Panc1 (cell line): ENCODE measurements at regions not wholly inside any gene's neighbourhood (a gene's known extent, or its start where the extent isn't known, plus 50 kb on each side); places are given as distances from the start of the nearest gene placed in this dataset.

Experiments
- ATAC-seq: fragments of 200-7000 bp; cut with Tn5 transposase; 2 replicates; pipeline ENCODE4 v1.9.1; 2020; ENCODE audit warnings: mild to moderate bottlenecking, moderate library complexity
- BruUV-seq: library from RNA; stranded (reverse); fragments of 400-500 nt; replicated peaks from 2 replicates; lab custom pipeline; 2021; lab: Mats Ljungman, UMichigan
- CTCF ChIA-PET: fragments of 300-600 bp; sonication (Branson Sonifier 250); formaldehyde crosslinking; loops from one replicate; lab custom pipeline; 2022; ENCODE audit warnings: antibody characterized with exemption; lab: Charles Lee
- POLR2A ChIA-PET: fragments of 300-600 bp; sonication (Branson Sonifier 250); formaldehyde crosslinking; loops from one replicate; lab custom pipeline; 2022; ENCODE audit warnings: antibody characterized with exemption; lab: Charles Lee
- DNase-seq: peaks from one replicate; pipeline ENCODE4 v3.0.0-alpha.2; 2010; ENCODE audit warnings: low read depth, low spot score
- H3K27ac ChIP-seq: 2 replicates; pipeline ENCODE4 v1.5.1; 2011; ENCODE audit warnings: mild to moderate bottlenecking, low read length, inconsistent platforms
- H3K27me3 ChIP-seq: fragments of 200-500 bp; sonication (Bioruptor generic); 2 replicates; pipeline ENCODE4 v1.6.0; 2014; ENCODE audit warnings: low read length, inconsistent platforms; ENCODE audit not compliant: control insufficient read depth, insufficient read depth
- H3K36me3 ChIP-seq: fragments of 200-500 bp; sonication (Bioruptor generic); 2 replicates; pipeline ENCODE4 v1.5.1; 2014; ENCODE audit warnings: inconsistent platforms, mild to moderate bottlenecking, low read length, moderate library complexity; ENCODE audit not compliant: control insufficient read depth, insufficient read depth
- H3K4me1 ChIP-seq: 2 replicates; pipeline ENCODE4 v1.5.1; 2011; ENCODE audit warnings: inconsistent platforms, mild to moderate bottlenecking, low read length, moderate library complexity; ENCODE audit not compliant: control insufficient read depth, insufficient read depth
- H3K4me3 ChIP-seq, 2 experiments: 2 replicates each; pipeline ENCODE4 v1.5.1; 2011 to 2012; ENCODE audit warnings: low read depth in 2 of 2, low read length in 2 of 2, mild to moderate bottlenecking in 2 of 2, inconsistent platforms in 1 of 2, moderate library complexity in 1 of 2
- H3K9me3 ChIP-seq: fragments of 200-500 bp; sonication (Bioruptor generic); 2 replicates; pipeline ENCODE4 v1.5.1; 2014; ENCODE audit warnings: low read depth, mild to moderate bottlenecking, inconsistent platforms, low read length, moderate library complexity; ENCODE audit not compliant: control insufficient read depth, insufficient read depth
- POLR2AphosphoS5 ChIP-seq: IDR thresholded peaks from 2 replicates; pipeline ENCODE4 v1.6.1; 2012; ENCODE audit warnings: mild to moderate bottlenecking, low read depth, low read length, moderate library complexity
- REST ChIP-seq, 2 experiments: IDR thresholded peaks; 2 replicates each; pipeline ENCODE4 v1.6.1; 2011 to 2012; ENCODE audit warnings: low read depth in 2 of 2, control low read depth in 1 of 2, low read length in 1 of 2, mild to moderate bottlenecking in 1 of 2, moderate library complexity in 1 of 2; ENCODE audit not compliant: insufficient read depth in 1 of 2
- SIN3A ChIP-seq: IDR thresholded peaks from 2 replicates; pipeline ENCODE4 v1.6.1; 2012; ENCODE audit warnings: low read depth, mild to moderate bottlenecking, low read length, moderate library complexity, borderline replicate concordance; ENCODE audit not compliant: insufficient read depth
- TCF7L2 ChIP-seq: IDR thresholded peaks from 2 replicates; pipeline ENCODE4 v1.6.1; 2011; ENCODE audit warnings: mild to moderate bottlenecking, low read depth, low read length, inconsistent platforms
- in situ Hi-C: cut with HindIII; loops from 2 replicates; pipeline ENCODE4 v1.10.0; 2016; ENCODE audit warnings: low sequenced_read_pairs, low pct_unique_long_range_greater_than_20kb
- intact Hi-C: fragments of 100-400 bp; cut with micrococcal nuclease; formaldehyde crosslinking; loops from one replicate; pipeline ENCODE4 v1.10.0; 2022; ENCODE audit not compliant: unreplicated experiment
- TF ChIP-seq, protein P1 (sequence below): fragments of 450-650 bp; IDR thresholded peaks from 2 replicates; pipeline ENCODE4 v1.5.1; 2017; ENCODE audit warnings: mild to moderate bottlenecking

DNA sequence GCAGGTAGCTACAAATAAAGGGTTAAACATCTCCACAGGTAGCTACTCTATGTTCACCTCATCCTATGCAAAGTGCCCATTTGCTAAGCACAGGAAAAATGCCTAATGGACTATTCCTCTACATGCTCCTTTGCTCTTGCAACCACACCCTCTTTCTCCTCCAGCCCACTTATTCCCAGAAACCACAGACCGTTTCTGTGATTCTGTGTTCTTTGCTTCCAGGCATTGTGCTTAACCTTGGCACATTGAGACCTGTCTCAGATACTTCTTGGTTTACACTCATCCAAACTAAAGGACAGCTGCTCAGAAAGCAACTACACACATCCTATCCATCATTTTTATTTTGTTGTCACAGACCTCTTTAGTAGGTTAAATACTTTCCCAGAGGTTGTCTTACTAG, 785.0 kb upstream of the MIR17HG start:
- intact Hi-C loops (no loop called here), in situ Hi-C loops (no loop called here)
- Histone ChIP-seq H3K36me3 (no peaks in the 10 kb centered on the region), H3K9me3 (no peaks in the 10 kb centered on the region), H3K27me3 (no peaks in the 10 kb centered on the region), H3K4me1 (no peaks in the 10 kb centered on the region), H3K27ac (no peak overlapping the region), H3K4me3 (no peak overlapping the region)
- ChIA-PET POLR2A (no interaction called here), CTCF (no interaction called here)
- TF ChIP-seq REST (IDR thresholded peaks at IDR 0.05; ENCODE audit: insufficient read depth in 1 of 2, low read depth in 2 of 2, low read length in 1 of 2) (no peak), TCF7L2 (no peak)
- ATAC-seq (no peak), DNase-seq (no peak)
- BruUV-seq, result no TSS peak

DNA sequence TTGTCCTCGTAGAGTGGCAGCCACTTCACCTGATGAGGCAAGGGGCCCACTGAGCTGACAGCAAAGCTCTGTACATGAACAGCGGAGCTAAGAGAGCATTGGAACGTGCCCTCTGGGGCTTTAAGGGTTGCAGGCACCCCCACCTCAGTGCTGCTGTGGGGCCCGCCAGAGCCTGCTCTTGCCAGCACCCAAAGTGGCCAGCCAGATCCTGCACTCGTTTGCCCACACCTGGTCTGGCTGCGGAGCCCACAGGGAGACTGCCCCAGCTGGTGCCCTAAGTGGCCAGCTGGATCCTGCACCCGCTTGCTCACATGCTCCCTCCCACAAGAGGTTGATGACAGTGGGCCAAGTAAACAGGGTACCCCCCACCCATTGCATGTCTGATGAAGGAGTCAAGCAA, 783.4 kb upstream of the MIR17HG start:
- POLR2A ChIA-PET, result no interaction called here
- in situ Hi-C loops, result no loop called here
- Histone ChIP-seq H3K27ac (no peak overlapping the region), H3K4me3 (no peak overlapping the region), H3K36me3 (no peaks in the 10 kb centered on the region), H3K27me3 (no peaks in the 10 kb centered on the region), H3K9me3 (no peaks in the 10 kb centered on the region), H3K4me1 (no peaks in the 10 kb centered on the region)
- intact Hi-C loops, result no loop called here
- no TSS peak for BruUV-seq
- no peak for DNase-seq
- CTCF ChIA-PET, result no interaction called here
- ATAC-seq, result no peak
- TF ChIP-seq POLR2AphosphoS5 (no peak), SIN3A (no peak), REST (IDR thresholded peaks at IDR 0.05; ENCODE audit: insufficient read depth in 1 of 2, low read depth in 2 of 2, low read length in 1 of 2) (no peak), TCF7L2 (no peak)
- TF ChIP-seq, protein P1, sequence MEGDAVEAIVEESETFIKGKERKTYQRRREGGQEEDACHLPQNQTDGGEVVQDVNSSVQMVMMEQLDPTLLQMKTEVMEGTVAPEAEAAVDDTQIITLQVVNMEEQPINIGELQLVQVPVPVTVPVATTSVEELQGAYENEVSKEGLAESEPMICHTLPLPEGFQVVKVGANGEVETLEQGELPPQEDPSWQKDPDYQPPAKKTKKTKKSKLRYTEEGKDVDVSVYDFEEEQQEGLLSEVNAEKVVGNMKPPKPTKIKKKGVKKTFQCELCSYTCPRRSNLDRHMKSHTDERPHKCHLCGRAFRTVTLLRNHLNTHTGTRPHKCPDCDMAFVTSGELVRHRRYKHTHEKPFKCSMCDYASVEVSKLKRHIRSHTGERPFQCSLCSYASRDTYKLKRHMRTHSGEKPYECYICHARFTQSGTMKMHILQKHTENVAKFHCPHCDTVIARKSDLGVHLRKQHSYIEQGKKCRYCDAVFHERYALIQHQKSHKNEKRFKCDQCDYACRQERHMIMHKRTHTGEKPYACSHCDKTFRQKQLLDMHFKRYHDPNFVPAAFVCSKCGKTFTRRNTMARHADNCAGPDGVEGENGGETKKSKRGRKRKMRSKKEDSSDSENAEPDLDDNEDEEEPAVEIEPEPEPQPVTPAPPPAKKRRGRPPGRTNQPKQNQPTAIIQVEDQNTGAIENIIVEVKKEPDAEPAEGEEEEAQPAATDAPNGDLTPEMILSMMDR, result no peak
